ENCODE measurements at regions not wholly inside any gene's neighbourhood (a gene's known extent, or its start where the extent isn't known, plus 50 kb on each side); places are given as distances from the start of the nearest gene placed in this dataset.

DNA sequence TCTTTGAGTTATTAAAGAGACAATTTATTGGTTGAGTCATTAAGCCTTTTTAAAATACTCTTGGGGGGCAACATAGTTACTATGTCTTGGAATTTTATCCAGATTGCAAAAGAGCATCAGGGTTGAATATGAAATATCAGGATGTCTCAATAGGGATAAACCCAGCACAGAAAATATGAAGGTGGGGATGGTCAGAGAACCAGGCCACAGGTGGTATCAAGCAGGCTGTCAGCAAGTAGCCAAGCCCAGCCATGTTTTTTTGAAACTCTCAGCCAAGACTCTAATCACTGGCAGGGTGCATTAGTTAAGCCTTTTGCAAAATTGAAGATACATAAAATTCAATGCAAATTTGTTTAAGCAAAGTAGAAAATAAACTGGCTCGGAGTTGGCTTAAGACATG, 468.9 kb downstream of the DTWD2 start:
- no peak for TF ChIP-seq CTCF (IDR thresholded peaks at IDR 0.05; ENCODE audit: low read length)
- no peak for TF ChIP-seq EZH2 (optimal IDR thresholded peaks at IDR 0.05; ENCODE audit: low read depth, low read length)
